LNCAP (cell line): ENCODE measurements at regions not wholly inside any gene's neighbourhood (a gene's known extent, or its start where the extent isn't known, plus 50 kb on each side); places are given as distances from the start of the nearest gene placed in this dataset.

Experiments
- CTCF ChIP-seq: fragments of 450-650 bp; IDR thresholded peaks from 2 replicates; pipeline ENCODE4 v1.5.1; 2017; ENCODE audit warnings: mild to moderate bottlenecking

- TF ChIP-seq CTCF = no peak
These were observed 424.2 kb downstream of the ETNK1 start for GRCh38 chr12:23049180-23049579.

- TF ChIP-seq CTCF = peak; percentile 44; the same call in 1 of the 2 replicates
These were observed 430.0 kb downstream of the ETNK1 start for GRCh38 chr12:23055004-23055403.

- no peak for TF ChIP-seq CTCF
These were observed 432.6 kb downstream of the ETNK1 start for GRCh38 chr12:23057571-23057970.

GRCh38 chr12:23060161-23060560, 435.2 kb downstream of the ETNK1 start:
- TF ChIP-seq CTCF = no peak

- TF ChIP-seq CTCF = no peak
These were observed 438.2 kb downstream of the ETNK1 start for GRCh38 chr12:23063206-23063605.

- TF ChIP-seq CTCF = no peak
These were observed 441.1 kb downstream of the ETNK1 start for GRCh38 chr12:23066095-23066494.

GRCh38 chr12:23083267-23083666, 458.3 kb downstream of the ETNK1 start:
- no peak for TF ChIP-seq CTCF

GRCh38 chr12:23084236-23084995, 459.4 kb downstream of the ETNK1 start:
- no peak for TF ChIP-seq CTCF
